Epithelial cell of proximal tubule (primary cell): ENCODE measurements at regions not wholly inside any gene's neighbourhood (a gene's known extent, or its start where the extent isn't known, plus 50 kb on each side); places are given as distances from the start of the nearest gene placed in this dataset.

ENCODE experiments used
- DNase-seq: peaks from one replicate; pipeline ENCODE4 v3.0.0-alpha.2; 2011; ENCODE audit warnings: low read depth
- H3K4me3 ChIP-seq: 2 replicates; pipeline ENCODE4 v1.5.1; 2011; ENCODE audit warnings: low read depth, mild to moderate bottlenecking, low read length
- CTCF ChIP-seq: conservative IDR thresholded peaks from 2 replicates; pipeline ENCODE4 v1.5.1; 2012; ENCODE audit warnings: low read depth, mild to moderate bottlenecking, low read length

GRCh38 chr6:104218116-104218515 is 641.6 kb downstream of the HACE1 start:
- TF ChIP-seq CTCF: no peak
- no peak overlapping the region for H3K4me3 ChIP-seq
- no peak for DNase-seq

GRCh38 chr6:104214901-104215300 is 644.8 kb downstream of the HACE1 start:
- DNase-seq: no peak
- TF ChIP-seq CTCF: no peak
- no peak overlapping the region for H3K4me3 ChIP-seq

GRCh38 chr6:104212977-104213668 is 646.6 kb downstream of the HACE1 start:
- H3K4me3 ChIP-seq: no peak overlapping the region
- DNase-seq: no peak
- TF ChIP-seq CTCF: no peak

GRCh38 chr6:104207635-104208034 is 652.1 kb downstream of the HACE1 start:
- H3K4me3 ChIP-seq: no peak overlapping the region
- DNase-seq: no peak

GRCh38 chr6:104201557-104201956 is 658.2 kb downstream of the HACE1 start:
- DNase-seq: no peak
- TF ChIP-seq CTCF: no peak
- no peak overlapping the region for H3K4me3 ChIP-seq

More at GRCh38 chr6:104207635-104208034, 652.1 kb downstream of the HACE1 start:
- TF ChIP-seq CTCF: no peak

GRCh38 chr6:104187616-104188015 is 672.1 kb downstream of the HACE1 start:
- DNase-seq: no peak
- H3K4me3 ChIP-seq: no peak overlapping the region
- TF ChIP-seq CTCF: no peak

GRCh38 chr6:104186831-104187230 is 672.9 kb downstream of the HACE1 start:
- no peak overlapping the region for H3K4me3 ChIP-seq
- TF ChIP-seq CTCF: no peak
- no peak for DNase-seq
